Fibroblast of skin of left quadriceps (primary cell): ENCODE measurements at regions not wholly inside any gene's neighbourhood (a gene's known extent, or its start where the extent isn't known, plus 50 kb on each side); places are given as distances from the start of the nearest gene placed in this dataset.
"Not testable (repeated sequence)": the region's sequence is repeated elsewhere in the genome, so short reads cannot be mapped to it uniquely, and the experiment has no call there.

Experiments
- DNase-seq, 2 experiments: peaks; one replicate each; pipeline ENCODE4 v3.0.0-alpha.2; 2013; ENCODE audit warnings: low read depth in 2 of 2

- no peak for DNase-seq
Observed at GRCh38 chr2:77578354-77578753, 56.2 kb upstream of the LRRTM4 start.

- no peak for DNase-seq
Observed at GRCh38 chr2:77579076-77579769, 57.0 kb upstream of the LRRTM4 start.

DNA sequence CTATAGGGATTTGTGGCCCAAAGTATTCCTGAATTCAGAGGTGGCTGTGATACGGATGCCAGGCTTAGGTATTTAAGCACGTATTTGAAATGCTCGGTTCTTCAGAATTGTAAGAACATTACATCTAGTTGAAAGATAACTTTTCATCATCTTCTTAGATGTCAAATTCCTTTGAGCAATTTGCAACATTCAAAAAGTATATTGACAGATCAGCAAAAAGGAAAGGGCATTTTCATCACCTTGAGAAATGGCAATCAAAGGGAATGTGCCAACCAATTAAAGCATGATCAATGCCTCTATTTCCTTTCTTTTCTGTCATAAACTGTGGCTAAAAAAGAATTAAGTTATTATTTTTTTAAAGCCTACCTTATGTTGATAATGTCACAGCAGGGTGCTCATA lies 66.3 kb upstream of the LRRTM4 start:
- DNase-seq, result no peak

DNA sequence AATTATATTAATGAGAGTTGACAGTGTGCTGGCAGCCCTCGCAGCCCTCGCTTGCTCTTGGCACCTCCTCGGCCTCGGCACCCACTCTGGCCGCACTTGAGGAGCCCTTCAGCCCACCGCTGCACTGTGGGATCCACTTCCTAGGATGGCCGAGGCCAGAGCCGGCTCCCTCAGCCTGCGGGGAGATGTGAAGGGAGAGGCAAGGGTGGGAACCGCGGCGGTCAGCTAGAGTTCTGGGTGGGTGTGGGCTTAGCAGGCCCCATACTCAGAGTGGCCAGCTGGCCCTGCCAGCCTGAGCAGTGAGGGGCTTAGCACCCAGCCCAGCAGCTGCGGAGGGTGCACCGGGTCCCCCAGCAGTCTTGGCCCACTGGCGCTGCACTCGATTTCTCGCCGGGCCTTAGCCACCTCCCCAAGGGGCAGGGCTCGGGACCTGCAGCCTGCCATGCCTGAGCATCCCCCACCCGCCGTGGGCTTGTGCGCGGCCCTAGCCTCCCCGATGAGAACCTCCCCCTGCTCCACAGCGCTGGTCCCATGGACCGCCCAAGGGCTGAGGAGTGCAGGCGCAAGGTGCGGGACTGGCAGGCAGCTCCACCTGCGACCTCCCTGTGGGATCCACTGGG lies 68.2 kb upstream of the LRRTM4 start:
- no peak for DNase-seq

GRCh38 chr2:77592955-77593354 lies 70.8 kb upstream of the LRRTM4 start:
- DNase-seq, result not testable (repeated sequence)

DNA sequence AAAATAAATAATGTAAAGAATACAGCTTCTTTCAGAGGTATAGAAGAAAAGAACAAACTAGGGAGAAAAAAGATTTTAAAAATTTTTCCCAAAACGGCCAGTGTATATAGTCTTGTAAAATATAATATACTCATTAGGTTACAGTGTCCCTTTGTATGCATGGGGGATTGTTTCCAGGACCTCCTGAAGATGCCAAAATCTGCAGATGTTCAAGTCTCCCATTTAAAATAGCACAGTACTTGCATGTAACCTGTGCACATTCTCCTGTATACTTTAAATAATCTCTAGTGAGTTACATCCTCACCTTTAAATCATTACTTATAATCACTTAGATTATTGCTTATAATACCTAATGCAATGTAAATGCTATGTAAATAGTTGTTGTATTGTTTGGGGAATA lies 80.6 kb upstream of the LRRTM4 start:
- no peak for DNase-seq

DNA sequence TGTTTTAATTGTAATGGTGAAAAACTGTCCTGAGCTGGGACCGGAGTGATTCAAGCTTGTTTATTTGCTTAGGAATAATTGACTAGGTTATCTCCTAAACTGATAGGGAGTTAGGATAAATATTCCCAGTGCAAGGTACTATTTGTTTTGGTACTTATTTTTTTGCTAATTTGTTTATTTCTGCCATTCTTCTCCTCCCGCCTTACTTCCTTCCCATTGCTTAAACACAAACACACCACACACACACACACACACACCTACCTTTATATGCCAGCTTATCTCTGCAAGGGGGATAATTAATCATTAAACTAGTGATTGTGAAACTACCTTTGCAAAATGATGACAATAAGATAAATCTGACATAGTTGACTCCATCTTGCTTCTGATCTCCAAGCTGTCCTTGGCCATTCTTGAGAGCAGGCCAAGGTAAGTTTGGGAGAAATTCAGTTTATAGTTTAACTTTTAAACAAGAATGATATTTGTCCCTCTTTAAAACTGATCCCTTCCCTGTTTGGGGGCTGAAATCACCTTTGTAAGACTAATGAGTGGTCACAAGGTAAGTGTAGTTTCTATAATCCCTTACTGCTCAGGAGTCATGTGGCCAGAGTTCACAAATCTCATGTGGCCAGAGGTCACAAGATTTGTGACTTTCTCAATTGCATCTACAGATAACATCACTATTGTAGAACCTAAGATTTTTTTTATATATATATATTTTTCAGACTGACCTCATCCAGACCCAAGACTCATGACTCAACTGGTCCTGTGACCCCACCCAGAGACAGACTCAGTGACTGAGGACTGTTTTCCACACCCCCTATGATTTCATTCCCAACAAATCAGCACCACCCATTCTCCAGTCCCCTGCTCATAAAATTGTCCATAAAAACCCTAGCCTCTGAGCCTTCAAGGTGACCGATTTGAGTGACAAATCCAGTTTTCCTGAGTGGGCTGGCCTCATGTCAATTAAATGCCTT lies 83.1 kb upstream of the LRRTM4 start:
- DNase-seq, result no peak

DNA sequence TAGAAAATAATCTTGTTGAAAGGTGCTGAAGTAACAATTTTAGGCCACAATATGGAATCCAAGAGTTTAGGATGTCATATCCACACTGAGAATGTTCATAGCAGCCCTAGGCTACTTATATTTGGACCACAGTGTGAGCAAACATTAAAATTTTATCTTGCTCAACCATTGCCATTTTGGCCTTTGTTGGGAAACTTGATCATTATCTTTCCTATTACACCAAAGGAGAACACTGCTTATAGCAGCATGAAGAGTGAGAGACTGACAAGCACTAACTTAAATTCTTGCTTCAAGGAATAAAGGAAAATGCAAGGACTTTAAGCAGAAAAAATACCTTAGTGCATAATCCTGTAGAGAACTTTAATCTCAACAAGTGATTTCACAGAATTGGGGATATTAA lies 86.3 kb upstream of the LRRTM4 start:
- DNase-seq, result no peak

DNA sequence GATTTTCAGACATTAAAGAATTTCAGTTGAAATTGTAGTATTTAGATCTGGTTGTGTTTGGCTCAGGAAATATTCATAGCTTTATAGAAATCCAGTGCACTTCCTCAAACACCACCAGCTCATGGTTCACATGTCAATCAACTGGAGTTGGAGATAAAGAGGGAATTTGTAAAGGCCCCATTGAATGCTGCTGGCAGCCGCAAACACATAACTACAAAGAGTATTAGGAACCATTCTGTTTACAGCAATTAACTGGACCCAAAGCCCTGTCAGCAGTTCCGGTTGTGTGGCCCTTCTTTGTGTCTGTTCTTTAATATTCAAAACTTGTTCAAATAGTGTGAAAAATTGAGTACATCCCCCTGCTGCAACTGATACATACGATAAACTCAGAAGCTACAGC lies 107.4 kb upstream of the LRRTM4 start:
- no peak for DNase-seq

- DNase-seq, result no peak
Observed at GRCh38 chr2:77631007-77631406, 108.8 kb upstream of the LRRTM4 start.

DNA sequence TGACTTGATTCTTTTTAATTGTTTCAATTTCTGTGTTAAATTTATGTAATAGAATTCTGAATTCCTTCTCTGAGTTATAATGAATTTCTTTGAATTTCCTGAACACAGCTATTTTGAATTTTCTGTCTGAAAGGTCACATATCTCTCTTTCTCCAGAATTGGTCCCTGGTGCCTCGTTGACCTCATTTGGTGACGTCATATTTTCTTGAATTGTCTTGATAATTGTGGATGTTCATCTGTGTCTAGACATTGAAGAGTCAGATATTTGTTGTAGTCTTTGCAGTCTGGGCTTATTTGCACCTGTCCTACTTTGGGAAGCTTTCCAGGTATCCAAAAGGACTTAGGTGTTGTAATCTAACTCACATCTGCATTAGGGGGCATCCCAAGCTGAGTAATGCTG lies 111.4 kb upstream of the LRRTM4 start:
- DNase-seq, result no peak

DNA sequence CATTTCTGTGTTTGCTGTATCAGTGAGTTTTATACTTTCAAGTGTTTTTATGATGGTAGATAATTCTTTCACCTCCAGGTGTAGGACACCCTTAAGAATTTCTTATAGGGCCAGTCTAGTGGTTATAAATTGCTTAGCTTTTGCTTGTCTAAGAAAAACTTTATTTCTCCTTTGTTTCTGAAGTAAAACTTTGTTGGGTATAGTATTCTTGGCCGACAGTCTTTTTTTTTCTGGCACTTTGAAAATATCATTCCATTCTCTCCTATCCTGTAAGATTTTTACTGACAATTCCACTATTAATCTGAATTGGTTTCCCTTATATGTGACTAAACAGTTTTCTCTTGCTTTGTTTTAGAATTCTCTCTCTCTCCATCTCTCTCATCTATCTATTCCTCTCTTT lies 118.7 kb upstream of the LRRTM4 start:
- no peak for DNase-seq

DNA sequence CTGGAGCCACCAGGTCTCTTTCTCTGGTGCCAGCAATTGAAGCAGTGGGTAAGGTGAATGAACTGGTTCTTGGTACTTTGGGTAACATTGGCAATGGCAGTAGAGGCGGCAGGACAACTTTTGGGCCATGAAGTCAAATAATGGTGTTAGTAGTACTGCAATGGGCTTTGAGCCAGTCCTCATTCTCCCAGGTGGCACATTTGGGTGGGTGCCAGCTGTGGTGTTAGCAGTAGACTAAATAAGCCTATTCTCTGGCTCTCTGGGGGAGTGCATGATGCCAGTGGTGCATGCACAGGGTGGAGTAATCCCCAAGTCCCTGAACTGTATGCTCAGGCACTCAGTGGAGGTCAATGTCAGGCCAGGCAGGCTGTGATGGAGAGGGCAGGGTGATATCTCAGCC lies 120.2 kb upstream of the LRRTM4 start:
- no peak for DNase-seq

DNA sequence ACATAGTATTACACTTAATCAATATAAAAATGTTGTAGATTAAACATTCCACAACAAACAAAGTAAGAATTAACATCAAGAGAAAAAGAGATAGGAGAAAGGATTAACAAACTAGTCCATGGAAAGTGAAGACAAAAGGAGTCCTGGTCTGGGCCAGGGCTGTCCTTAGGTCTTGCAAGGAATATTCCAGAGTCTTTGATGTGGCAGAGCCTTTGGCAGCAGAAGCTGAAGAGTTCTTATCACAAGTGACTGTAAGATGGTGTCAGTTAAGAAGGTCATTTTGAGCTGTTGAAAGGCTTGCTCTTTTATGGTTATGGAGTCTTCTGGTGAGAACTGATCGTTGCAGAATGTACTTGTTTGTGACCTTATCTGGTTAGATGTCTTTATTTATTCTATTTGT lies 127.7 kb upstream of the LRRTM4 start:
- no peak for DNase-seq

DNA sequence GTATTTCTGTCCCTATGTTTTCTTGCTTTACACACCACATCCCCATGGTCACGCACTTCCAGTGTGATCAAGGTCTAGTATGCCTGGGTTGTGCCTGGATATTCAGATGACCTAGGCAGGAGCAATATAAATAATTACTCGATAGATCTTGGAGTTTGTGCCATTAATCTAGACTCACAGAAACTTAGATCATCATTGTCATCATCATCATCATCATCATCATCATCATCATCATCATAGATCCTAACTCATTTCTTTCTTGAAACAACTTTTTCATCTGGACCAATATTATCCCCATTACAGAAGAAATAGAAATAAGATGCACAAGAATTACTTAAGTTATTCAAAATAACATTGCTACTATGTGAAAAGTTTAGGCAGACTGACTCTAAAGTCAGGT lies 130.3 kb upstream of the LRRTM4 start:
- no peak for DNase-seq

DNA sequence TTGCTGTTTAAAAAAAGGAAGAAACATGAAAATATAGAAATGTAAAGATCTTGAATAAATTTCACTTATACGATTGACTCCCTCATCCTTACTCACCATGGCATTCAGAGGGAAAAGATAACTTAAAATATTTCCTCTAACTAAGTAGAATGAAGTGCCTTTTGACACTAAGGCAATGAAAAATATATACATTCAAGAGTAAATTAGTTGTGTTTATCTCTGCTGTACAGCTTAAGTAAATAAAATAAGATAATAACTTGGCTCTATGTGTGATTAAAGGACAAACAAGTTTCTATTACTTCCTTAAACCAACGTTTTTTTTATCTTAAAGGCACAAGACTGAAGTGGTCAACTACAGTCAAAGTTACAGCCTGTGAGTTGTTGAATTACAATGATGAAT lies 142.3 kb upstream of the LRRTM4 start:
- DNase-seq, result no peak

DNA sequence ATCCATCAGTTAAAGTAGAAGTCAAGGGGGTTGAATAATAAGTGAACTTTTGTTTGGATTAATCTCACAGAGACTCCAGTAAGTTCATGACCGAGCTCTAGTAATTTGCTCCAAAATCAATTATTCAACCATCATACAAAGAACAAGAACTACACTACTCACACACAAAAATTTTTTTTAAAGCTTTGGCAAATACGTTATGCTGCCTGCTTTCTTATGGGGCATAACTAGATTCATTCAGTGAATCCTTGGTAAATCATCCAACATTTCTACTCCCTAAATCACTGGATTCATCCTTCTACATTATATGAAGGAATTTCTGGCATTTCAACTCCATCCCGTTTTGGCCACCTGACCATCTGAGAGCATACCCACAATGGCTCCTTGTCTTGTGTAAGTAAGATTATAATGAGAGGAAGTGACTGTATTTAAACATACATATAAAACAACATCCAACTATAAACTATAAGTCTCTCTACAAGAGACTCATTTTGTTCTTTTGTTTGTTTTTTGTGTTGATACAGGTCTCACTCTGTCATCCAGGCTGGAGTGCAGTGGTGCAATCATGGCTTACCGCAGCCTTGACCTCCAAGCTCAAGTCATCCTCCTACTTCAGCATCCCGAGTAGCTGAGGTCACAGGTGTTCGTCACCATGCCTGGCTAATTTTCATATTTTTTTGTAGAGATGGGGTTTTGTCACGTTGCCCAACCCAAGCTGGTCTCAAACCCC lies 144.2 kb upstream of the LRRTM4 start:
- DNase-seq, result no peak

DNA sequence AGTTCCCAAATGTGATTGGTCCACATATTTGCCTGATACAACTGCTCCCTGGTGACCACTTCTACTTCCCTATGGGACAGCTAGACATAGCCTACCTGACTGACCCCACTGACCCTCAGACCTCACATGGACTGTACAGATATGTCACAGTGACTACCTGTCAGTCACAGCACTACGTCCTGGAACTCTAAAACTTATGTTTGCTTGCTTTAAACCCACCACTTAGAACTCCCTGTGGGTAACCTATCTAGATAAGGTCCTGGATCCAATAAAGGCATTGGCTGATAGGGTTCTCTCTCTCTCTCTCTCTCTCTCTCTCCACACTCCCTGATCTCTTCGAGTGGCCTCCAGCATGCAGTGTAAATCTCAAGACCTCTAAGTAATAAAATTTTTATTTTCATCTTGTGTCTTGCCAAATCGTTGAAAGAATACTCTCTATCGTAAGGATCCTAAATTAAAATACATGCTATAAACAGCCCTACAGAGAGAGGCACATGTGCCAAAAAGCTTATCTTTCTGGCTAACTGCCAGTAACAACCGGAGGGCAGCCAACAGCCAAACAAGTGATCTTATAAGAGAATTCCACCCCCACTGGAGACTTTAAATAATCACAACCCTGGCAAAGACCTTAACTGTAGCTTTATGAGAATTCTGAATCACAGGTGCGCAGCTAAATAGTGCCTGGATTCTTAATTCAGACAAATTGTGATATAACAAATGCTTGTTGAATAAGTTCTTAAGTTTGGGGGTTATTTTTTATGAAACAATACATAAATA lies 162.6 kb upstream of the LRRTM4 start:
- not testable (repeated sequence) for DNase-seq

DNA sequence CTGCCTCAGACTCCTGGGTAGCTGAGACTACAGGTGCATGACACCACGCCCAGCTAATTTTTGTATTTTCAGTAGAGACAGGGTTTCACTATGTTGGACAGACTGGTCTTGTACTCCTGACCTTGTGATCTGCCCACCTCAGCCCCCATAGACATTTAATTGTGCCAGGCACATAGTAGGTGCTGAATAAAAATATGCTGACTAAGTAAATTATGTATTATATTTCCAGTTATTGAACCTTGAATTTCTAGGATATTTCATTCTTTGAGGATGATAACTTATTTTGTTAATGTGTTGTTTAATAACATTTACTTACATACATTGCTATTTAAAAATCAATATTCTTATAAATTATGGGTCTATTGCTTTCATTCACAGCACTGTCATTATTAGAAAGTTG lies 190.4 kb upstream of the LRRTM4 start:
- no peak for DNase-seq

GRCh38 chr2:77713412-77713811 lies 191.2 kb upstream of the LRRTM4 start:
- DNase-seq, result no peak

- DNase-seq, result no peak
Observed at GRCh38 chr2:77720115-77720514, 197.9 kb upstream of the LRRTM4 start.
